Breast epithelium (tissue), 3 donors: ENCODE measurements at regions not wholly inside any gene's neighbourhood (a gene's known extent, or its start where the extent isn't known, plus 50 kb on each side); places are given as distances from the start of the nearest gene placed in this dataset.

Source experiments
- POLR2AphosphoS5 ChIP-seq, 3 donors: sonication (generic); formaldehyde crosslinking; IDR thresholded peaks; one replicate each; pipeline ENCODE4 v1.6.1; 2017; ENCODE audit warnings: antibody characterized with exemption in 3 of 3
- TF ChIP-seq, protein P1 (sequence below), 3 donors: fragments of 450-650 bp; IDR thresholded peaks; one replicate each; pipeline ENCODE4 v1.5.1; 2016 to 2017; ENCODE audit warnings: antibody characterized with exemption in 3 of 3, mild to moderate bottlenecking in 3 of 3, moderate library complexity in 3 of 3

DNA sequence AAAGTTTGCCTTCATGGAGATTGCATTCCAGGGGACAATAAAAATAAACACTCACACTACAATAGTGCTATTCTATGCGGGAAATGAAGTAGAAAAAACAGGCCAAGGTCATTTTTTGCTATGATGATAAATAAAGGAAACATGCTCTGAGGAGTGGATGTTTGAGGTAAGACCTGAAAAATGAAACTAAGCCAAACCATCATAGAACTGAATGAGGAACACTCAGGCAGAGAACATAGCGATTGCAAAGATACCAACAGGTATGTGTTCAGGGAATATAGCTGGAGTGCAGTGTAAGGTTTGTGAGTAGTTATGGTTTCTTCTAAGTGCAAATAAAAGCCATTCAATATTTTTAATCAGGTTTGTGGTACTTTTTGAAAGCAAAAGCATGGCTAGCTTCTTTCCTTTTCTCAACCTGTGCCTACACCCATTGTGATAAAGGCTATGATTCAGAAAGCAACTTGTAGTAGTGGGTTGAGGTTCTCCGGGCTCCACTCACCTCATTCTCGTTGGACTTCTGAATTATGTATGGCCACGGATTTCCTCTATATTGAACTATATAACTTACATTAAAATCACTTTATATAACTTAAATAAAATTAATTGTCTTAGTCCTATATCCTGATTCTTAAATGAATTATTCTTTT, 278.2 kb upstream of the CHORDC1 start:
- TF ChIP-seq, protein P1, sequence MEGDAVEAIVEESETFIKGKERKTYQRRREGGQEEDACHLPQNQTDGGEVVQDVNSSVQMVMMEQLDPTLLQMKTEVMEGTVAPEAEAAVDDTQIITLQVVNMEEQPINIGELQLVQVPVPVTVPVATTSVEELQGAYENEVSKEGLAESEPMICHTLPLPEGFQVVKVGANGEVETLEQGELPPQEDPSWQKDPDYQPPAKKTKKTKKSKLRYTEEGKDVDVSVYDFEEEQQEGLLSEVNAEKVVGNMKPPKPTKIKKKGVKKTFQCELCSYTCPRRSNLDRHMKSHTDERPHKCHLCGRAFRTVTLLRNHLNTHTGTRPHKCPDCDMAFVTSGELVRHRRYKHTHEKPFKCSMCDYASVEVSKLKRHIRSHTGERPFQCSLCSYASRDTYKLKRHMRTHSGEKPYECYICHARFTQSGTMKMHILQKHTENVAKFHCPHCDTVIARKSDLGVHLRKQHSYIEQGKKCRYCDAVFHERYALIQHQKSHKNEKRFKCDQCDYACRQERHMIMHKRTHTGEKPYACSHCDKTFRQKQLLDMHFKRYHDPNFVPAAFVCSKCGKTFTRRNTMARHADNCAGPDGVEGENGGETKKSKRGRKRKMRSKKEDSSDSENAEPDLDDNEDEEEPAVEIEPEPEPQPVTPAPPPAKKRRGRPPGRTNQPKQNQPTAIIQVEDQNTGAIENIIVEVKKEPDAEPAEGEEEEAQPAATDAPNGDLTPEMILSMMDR (IDR thresholded peaks at IDR 0.05), result no peak
- no peak for TF ChIP-seq POLR2AphosphoS5 (IDR thresholded peaks at IDR 0.05)
